Stimulated activated CD4-positive, alpha-beta T cell treated with anti-CD3 and anti-CD28 coated beads, Interleukin-2, amount 100 ng/mL, for 24 hours (primary cell): ENCODE measurements at regions not wholly inside any gene's neighbourhood (a gene's known extent, or its start where the extent isn't known, plus 50 kb on each side); places are given as distances from the start of the nearest gene placed in this dataset.
A peak's percentile ranks its signal among the peaks of the same experiment; 100 is the strongest.
"Not testable (repeated sequence)": the region's sequence is repeated elsewhere in the genome, so short reads cannot be mapped to it uniquely, and the experiment has no call there.

Source experiments
- DNase-seq, 2 donors: peaks; one replicate each; pipeline ENCODE4 v3.0.0-alpha.2; 2020

- DNase-seq: not testable (repeated sequence)
These were observed 62.8 kb downstream of the ARHGAP11B start for GRCh38 chr15:30688684-30689083.

DNA sequence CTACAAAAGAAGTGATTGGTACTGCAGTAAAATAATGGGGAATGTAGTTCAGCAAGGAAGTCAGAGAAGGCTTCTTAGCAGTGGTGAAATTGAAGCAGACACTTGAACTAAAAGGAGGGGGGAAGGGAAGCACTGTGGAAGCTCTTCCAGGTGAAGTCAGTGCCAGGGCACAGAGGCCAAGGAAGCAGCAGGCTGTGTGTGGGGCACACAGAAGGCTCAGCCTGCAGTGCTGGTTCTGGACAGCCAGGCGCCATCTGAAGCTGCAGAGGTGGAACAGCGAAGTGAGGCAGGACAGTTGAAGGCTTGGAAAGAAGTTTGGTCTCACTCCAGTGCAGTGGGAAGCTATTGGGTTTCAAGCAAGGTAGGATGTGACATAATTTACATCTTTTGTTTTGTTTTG lies 64.2 kb downstream of the ARHGAP11B start:
- not testable (repeated sequence) for DNase-seq

GRCh38 chr15:30695811-30696210 lies 69.9 kb downstream of the ARHGAP11B start:
- DNase-seq: not testable (repeated sequence)

DNA sequence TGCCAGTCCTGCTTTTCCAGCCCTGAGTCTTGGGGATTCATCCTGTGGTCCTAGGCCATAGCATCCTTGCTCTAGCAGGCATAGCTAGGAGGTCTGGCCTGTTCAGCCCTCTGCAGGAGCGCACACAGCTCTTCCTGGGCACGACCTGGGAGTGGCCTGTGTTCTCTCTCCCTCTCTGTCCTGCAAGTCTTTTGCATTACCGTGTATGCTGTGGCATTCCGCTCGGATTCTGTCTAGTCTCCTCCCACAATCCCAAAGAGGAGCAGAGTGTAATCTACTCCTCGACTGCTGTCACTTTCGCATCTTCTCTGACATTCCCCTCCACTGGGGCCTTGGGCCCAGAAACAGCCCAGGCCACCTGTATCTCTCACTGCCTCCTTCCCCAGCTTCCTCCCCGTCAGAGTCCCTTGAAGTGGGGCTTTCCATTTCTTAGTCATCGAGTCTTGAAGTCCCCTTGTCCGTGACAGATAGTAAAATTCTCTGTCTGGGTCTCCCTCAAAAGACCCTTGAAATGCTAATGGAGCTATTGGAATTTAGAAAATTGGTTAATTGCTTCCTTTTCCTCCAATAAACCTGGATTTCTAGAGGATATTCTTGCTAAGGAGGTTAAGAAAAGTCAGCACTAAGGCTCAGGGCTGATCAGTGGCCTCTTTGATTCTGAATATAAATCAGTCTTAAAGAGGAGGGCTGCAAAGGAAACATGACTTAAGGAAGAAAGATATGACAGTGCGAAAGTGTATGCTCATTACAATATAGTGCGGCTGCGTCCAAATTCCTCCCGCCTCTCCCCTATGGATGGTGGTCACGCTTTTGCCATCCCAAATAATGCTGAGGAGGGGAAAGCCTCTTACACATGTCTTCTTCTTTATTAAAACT lies 70.7 kb downstream of the ARHGAP11B start:
- DNase-seq: peak in 1 of 2 donors; percentile 4

GRCh38 chr15:30697315-30697685 lies 71.4 kb downstream of the ARHGAP11B start:
- DNase-seq: not testable (repeated sequence)

DNA sequence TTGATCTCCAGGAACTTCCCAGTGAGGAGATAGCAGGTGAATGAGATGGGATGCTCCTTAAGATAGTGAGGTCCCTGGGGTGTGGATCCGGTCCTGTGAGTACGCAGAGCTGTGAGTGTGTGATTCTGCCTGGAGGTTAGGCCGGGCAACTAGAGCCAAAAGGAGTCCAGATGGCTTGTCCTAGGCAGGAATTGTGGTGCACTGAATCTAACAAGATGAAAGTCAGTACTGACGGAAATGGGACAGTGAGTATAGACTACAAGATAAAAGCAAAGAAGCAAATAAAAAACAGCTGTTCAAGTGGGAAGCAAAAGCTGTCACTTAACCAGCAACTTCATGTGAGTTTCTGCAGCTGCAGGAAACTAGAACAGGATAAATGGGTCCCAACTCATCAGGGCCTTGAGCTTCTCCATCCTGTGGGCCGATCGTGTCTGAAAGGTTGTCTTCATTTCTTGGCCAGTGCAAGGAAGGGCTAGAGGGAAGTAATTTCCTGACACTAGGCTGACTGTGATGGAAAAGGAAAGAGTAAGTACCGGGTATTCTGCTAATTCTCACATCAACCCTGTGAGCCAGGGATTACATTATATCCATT lies 74.2 kb downstream of the ARHGAP11B start:
- not testable (repeated sequence) for DNase-seq

GRCh38 chr15:30707976-30708685 lies 82.2 kb downstream of the ARHGAP11B start:
- not testable (repeated sequence) for DNase-seq

DNA sequence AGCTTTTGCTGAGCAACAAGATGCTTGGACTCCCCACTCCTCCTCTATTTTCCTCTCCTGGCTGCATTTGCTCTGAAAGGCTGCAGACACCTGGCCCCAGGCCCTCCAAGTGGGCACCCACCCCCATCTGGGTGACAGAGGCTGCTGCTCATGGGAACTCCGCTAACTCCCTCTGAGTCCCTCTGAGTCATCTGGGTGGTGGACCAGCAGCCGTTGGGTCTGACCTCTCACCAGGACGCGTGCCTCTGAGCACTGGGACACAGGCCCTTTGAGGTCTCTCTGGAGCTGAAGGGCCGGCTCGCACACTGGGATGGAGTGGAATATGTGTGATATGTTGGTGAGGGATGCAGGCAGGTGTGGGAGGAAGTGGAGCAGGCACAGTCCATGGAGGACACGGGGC lies 82.9 kb downstream of the ARHGAP11B start:
- DNase-seq: not testable (repeated sequence)

GRCh38 chr15:30718038-30718643 lies 92.2 kb downstream of the ARHGAP11B start:
- DNase-seq: not testable (repeated sequence)

- not testable (repeated sequence) for DNase-seq
These were observed 93.4 kb downstream of the ARHGAP11B start for GRCh38 chr15:30719363-30719762.

DNA sequence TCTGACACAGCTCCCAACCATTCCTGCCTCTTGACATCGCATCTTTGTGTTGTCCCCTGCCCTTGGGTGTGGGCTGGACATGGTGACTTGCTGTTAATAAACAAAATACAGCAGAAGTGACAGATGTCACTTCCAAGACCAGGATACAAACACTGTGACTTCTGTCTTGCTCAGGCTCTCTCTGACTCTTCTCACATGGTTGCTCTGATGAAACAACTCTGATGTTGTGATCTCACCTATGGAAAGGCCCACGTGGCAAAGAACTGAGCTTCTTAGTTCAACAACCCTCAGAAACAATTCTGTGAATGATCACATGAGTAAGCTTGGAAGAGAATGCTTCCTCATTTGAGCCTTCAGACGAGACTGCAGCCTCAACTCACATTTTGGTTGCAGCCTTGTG lies 94.9 kb downstream of the ARHGAP11B start:
- not testable (repeated sequence) for DNase-seq

DNA sequence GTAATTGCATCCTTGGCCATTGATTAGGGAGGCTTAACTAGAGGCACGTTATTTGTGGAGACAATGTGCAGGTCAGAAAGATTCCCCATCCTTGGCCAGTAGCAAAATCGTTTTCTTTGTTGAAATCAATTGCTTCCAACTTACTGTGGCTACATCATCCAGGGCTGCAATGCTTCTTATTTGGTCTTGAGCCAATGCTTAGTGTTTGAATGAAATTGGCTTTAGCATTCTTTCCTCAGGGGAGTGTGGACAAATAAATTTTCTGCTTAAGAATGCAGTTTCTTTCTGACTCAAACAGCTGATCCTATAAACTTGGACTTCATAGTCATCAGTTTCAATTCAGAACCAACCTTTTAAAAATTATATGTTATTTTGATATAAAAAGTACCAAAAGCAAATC lies 95.6 kb downstream of the ARHGAP11B start:
- not testable (repeated sequence) for DNase-seq

DNA sequence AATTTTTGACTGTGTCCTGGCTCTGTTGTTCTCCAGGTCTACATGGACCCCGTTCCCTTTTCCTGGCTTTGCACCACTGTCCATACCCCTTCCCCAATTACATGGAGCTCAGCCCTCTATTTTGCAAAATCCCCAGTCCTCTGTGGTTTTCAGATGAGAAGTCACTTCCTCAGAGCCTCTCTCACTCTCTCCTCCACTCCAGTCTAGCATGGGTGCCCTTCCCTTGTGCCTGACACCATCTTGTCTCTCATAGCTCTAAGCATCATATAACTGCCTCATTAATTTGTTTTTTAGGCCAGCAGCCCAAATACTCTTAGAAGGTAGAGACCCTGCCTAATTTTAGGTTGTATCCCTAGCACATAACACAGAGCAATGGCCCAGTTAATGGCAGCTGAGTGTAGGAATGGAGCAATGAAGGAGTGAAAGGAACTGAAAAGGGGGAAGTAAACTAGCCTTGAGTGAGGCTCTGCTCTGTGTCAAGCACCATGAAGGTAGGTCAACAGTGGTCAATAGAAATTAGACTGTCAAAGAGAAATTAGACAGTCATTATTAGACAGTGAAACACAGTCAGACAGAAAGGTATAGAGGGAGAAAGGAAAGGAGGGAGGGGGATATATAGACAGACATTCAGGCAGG lies 97.7 kb downstream of the ARHGAP11B start:
- not testable (repeated sequence) for DNase-seq

GRCh38 chr15:30729880-30730590 lies 104.1 kb downstream of the ARHGAP11B start:
- not testable (repeated sequence) for DNase-seq

DNA sequence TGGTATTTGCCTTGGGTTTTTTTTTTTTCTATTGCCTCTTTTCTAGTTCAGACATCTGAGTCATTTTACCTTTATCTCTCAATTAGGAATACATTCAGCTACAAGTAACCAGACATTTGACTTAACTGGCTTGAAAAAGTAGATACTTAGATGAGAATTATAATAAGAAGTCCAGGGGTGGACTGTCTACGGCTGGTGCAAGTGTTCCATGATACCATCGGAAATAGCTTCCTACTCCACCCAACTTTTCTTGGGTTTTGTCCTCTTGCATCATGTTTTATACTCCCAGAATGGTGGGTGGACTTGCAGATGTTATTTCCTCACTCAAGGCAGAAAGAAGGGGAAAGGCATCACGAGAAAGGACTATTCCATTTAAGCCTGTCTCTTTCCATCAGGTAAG lies 104.7 kb downstream of the ARHGAP11B start:
- DNase-seq: not testable (repeated sequence)

DNA sequence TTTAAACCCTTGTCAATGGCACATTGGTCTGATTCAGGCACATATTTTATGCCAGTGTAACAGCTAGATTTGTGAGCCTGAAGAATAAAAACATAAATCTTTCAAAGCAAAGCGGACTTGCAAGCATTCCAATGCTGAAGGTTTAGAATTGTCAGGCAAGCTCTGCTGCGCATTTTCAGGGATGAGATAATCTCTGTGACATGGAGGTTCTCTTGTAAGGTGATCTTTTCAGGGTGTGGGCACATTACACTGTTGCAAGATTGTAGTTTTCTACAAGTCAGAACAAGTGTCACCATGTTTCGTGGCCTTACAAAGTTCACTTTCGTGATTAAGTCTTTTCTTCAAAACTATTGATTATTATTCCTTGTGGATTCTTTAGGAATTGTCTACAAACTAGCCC lies 106.2 kb downstream of the ARHGAP11B start:
- DNase-seq: not testable (repeated sequence)

GRCh38 chr15:30735884-30736564 lies 110.1 kb downstream of the ARHGAP11B start:
- DNase-seq: not testable (repeated sequence)

DNA sequence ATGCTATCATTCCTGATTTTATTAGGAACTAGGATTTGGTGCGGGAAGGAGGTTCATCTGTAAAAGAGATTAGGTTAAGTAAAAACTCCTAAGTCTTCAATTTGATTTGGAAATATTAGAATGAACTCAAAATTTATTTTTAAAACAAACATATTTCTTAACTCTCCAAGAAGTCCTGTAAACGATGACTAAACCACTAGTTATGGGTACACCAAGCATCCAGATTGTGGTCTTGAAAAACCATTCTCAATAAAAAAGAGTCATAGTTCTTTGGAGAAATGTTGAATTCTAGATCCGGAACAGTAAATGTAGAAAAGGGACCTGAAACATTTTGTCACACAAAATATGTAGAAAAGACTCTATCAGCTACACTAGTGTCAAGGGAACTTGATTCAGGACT lies 116.9 kb downstream of the ARHGAP11B start:
- DNase-seq: not testable (repeated sequence)

DNA sequence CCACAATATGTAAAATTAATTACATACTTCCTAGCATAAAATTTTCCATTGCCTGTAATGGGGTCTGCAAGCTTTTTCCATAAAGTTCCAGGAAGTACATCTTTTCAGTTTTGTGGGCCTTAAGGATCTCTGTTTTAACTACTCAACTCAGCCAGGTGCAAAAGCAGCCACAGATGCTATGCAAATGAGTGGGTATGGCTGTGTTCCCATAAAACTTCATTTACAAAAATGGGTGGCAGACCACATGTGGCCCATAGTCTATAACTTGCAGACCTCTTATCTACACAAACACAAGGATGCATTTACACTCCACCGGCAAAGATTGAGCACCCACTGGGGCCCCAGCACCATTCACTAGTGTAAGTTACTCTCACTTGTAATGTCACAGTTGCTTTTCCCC lies 123.1 kb downstream of the ARHGAP11B start:
- not testable (repeated sequence) for DNase-seq

- peak; percentile 74 to 86 for DNase-seq
These were observed 129.2 kb downstream of the ARHGAP11B start for GRCh38 chr15:30755036-30755687.

DNA sequence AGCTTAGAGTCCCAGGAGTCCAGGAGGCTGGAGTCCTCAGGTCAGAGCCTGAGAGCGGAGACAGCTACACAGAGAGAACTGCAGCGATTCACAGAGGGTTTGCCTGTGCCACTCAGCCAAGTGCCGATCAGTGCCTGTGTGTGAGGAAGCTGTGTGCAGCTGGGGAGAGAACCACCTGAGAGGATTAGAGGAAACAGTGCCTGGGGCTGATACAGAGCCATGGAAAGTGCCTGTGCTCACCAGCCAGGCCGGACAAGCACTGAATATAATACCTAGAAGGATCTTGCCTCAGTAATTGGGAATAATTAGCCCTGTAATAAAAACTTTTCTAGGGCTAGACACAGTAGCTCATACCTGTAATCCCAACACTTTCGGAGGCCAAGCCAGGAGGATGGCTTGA lies 134.7 kb downstream of the ARHGAP11B start:
- DNase-seq: not testable (repeated sequence)
